ENCODE measurements at regions not wholly inside any gene's neighbourhood (a gene's known extent, or its start where the extent isn't known, plus 50 kb on each side); places are given as distances from the start of the nearest gene placed in this dataset.
"Not testable (repeated sequence)": the region's sequence is repeated elsewhere in the genome, so short reads cannot be mapped to it uniquely, and the experiment has no call there.

DNA sequence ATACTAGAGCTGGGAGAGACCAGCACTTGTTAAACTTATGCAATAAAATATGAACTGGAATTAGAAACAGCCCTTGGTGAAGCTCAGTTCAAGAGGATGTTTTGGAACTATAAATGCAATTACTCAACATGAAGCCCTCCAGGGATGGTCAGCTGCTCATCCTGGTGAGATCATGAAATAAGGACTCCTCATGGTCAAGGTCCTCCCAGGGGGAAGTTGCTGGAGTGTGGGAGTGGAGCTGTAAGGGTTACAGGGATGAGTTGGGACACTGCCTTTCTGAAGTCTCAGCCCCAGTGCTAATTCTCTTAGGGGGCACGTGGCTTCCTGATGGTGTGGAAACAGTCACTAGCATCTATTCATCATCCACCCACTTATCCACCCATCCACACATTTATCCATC, 301.7 kb upstream of the SFSWAP start:
- H3K36me3 Mint-ChIP-seq (ENCODE audit: low read depth) = no peaks in the 10 kb centered on the region

DNA sequence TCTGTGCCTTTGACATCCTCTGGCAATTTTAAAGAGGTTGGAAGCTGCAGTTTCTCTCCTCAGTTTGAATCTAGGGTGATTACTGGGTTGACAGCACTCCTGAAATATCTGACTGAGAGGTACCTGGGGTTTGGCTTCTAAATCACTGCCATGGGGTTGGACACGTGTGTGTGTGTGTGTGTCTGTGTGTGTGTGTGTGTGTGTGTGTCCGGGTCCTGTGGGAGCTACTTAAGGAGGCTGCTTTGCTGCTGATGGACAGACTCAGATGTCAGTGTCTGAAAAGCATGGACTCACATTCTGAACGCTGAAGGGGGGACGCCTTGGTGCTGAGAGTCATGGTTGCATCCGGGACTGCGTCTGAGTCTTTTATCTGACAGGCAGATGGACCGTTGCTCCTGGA, 299.1 kb upstream of the SFSWAP start:
- H3K36me3 ChIP-seq (ENCODE audit: insufficient read depth, low read length); ATAC-seq (ENCODE audit: poor library complexity); H3K9me3 Mint-ChIP-seq; H3K4me1 Mint-ChIP-seq (ENCODE audit: low read depth); H3K4me1 ChIP-seq (ENCODE audit: insufficient read depth, low read length); H3K9me3 ChIP-seq (ENCODE audit: control insufficient read depth in 1 of 2, insufficient read depth in 1 of 2, low read length in 2 of 2); H3K27ac ChIP-seq (ENCODE audit: low read depth in 1 of 2, low read length in 2 of 2); CTCF ChIA-PET; H3K4me3 ChIP-seq (ENCODE audit: low read length); intact Hi-C loops (cut with DNase I, micrococcal nuclease); H3K27me3 ChIP-seq (ENCODE audit: control insufficient read depth in 1 of 2, insufficient read depth in 2 of 2, low read length in 2 of 2); H3K27me3 Mint-ChIP-seq; H3K27ac Mint-ChIP-seq; POLR2A ChIA-PET; H3K4me3 Mint-ChIP-seq; H3K36me3 Mint-ChIP-seq (ENCODE audit: low read depth); DNase-seq: not testable (repeated sequence)

More for the DNA sequence above, 301.7 kb upstream of the SFSWAP start:
- intact Hi-C loops (cut with DNase I, micrococcal nuclease) = no loop called here
- Mint-ChIP-seq H3K27ac (no peak overlapping the region), H3K4me3 (no peak overlapping the region), H3K27me3 (no peaks in the 10 kb centered on the region), H3K9me3 (no peaks in the 10 kb centered on the region), H3K4me1 (ENCODE audit: low read depth) (no peaks in the 10 kb centered on the region)
- DNase-seq (no peak), ATAC-seq (ENCODE audit: poor library complexity) (no peak)
- H3K27ac ChIP-seq (ENCODE audit: low read depth in 1 of 2, low read length in 2 of 2) = no peak overlapping the region
- POLR2A ChIA-PET = no interaction called here
- H3K9me3 ChIP-seq (ENCODE audit: control insufficient read depth in 1 of 2, insufficient read depth in 1 of 2, low read length in 2 of 2) = no peaks in the 10 kb centered on the region
- TF ChIP-seq, protein P1, sequence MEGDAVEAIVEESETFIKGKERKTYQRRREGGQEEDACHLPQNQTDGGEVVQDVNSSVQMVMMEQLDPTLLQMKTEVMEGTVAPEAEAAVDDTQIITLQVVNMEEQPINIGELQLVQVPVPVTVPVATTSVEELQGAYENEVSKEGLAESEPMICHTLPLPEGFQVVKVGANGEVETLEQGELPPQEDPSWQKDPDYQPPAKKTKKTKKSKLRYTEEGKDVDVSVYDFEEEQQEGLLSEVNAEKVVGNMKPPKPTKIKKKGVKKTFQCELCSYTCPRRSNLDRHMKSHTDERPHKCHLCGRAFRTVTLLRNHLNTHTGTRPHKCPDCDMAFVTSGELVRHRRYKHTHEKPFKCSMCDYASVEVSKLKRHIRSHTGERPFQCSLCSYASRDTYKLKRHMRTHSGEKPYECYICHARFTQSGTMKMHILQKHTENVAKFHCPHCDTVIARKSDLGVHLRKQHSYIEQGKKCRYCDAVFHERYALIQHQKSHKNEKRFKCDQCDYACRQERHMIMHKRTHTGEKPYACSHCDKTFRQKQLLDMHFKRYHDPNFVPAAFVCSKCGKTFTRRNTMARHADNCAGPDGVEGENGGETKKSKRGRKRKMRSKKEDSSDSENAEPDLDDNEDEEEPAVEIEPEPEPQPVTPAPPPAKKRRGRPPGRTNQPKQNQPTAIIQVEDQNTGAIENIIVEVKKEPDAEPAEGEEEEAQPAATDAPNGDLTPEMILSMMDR (IDR thresholded peaks at IDR 0.05) = no peak
- H3K4me1 ChIP-seq (ENCODE audit: insufficient read depth, low read length) = no peaks in the 10 kb centered on the region
- CTCF ChIA-PET = no interaction called here
- H3K36me3 ChIP-seq (ENCODE audit: insufficient read depth, low read length) = no peaks in the 10 kb centered on the region
- H3K4me3 ChIP-seq (ENCODE audit: low read length) = no peak overlapping the region
- no peaks in the 10 kb centered on the region for H3K27me3 ChIP-seq (ENCODE audit: control insufficient read depth in 1 of 2, insufficient read depth in 2 of 2, low read length in 2 of 2)

DNA sequence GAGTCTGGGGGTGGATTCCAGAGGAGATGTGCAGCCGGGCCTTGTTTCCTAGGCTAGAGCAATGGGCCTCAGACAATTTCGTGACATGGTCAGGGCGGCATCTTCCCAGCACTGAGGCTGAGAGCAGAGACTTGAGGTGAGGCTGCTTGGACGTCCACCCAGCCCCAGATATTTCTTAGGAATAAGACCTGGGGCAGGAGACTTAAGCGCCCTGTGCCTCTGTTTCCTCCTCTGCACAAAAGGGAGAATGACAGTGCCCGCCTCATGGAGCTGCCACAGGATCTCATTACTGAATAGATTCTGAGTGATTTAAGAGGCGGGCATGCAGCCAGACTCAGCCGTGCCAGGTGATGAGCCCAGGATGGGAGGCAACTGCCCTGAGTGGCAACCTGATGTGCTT, 297.9 kb upstream of the SFSWAP start:
- Mint-ChIP-seq H3K27ac (no peak overlapping the region), H3K36me3 (ENCODE audit: low read depth) (no peaks in the 10 kb centered on the region), H3K4me1 (ENCODE audit: low read depth) (no peaks in the 10 kb centered on the region), H3K27me3 (no peaks in the 10 kb centered on the region), H3K9me3 (no peaks in the 10 kb centered on the region), H3K4me3 (no peak overlapping the region)
- TF ChIP-seq, protein P1 (IDR thresholded peaks at IDR 0.05) = no peak
- Histone ChIP-seq H3K9me3 (ENCODE audit: control insufficient read depth in 1 of 2, insufficient read depth in 1 of 2, low read length in 2 of 2) (no peaks in the 10 kb centered on the region), H3K27me3 (ENCODE audit: control insufficient read depth in 1 of 2, insufficient read depth in 2 of 2, low read length in 2 of 2) (no peaks in the 10 kb centered on the region), H3K27ac (ENCODE audit: low read depth in 1 of 2, low read length in 2 of 2) (no peak overlapping the region), H3K4me3 (ENCODE audit: low read length) (no peak overlapping the region), H3K4me1 (ENCODE audit: insufficient read depth, low read length) (no peaks in the 10 kb centered on the region), H3K36me3 (ENCODE audit: insufficient read depth, low read length) (no peaks in the 10 kb centered on the region)
- no peak for ATAC-seq (ENCODE audit: poor library complexity)
- ChIA-PET POLR2A (no interaction called here), CTCF (no interaction called here)
- DNase-seq = no peak
- intact Hi-C loops (cut with DNase I, micrococcal nuclease) = no loop called here

DNA sequence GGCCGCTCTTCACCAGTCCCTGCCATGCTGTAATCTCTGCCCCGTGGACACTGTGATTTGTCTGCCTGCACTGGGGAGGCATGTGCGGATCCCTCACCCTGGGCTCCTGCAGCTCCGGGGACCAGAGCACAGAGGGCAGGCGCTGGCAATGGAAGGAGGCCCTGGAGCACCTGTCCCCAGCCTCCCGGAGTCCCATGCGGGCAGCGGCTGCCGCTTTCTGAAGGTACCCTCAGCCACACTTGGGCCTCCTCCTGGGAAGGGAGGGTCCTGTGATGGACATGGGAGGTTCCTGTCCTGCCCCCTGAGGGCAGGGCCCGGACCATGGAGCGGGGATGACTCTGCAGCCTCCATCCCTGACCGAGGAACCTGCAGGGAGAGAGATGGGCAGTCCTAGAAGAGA, 297.4 kb upstream of the SFSWAP start:
- no peaks in the 10 kb centered on the region for H3K36me3 ChIP-seq (ENCODE audit: insufficient read depth, low read length)
- H3K27me3 ChIP-seq (ENCODE audit: control insufficient read depth in 1 of 2, insufficient read depth in 2 of 2, low read length in 2 of 2) = no peaks in the 10 kb centered on the region
- ChIA-PET CTCF (no interaction called here), POLR2A (no interaction called here)
- ATAC-seq (ENCODE audit: poor library complexity) (no peak), DNase-seq (no peak)
- Mint-ChIP-seq H3K27me3 (no peaks in the 10 kb centered on the region), H3K4me3 (no peak overlapping the region), H3K4me1 (ENCODE audit: low read depth) (no peaks in the 10 kb centered on the region), H3K9me3 (no peaks in the 10 kb centered on the region), H3K27ac (no peak overlapping the region), H3K36me3 (ENCODE audit: low read depth) (no peaks in the 10 kb centered on the region)
- intact Hi-C loops (cut with DNase I, micrococcal nuclease) = no loop called here
- no peak overlapping the region for H3K4me3 ChIP-seq (ENCODE audit: low read length)
- H3K4me1 ChIP-seq (ENCODE audit: insufficient read depth, low read length) = no peaks in the 10 kb centered on the region
- TF ChIP-seq, protein P1 (IDR thresholded peaks at IDR 0.05) = no peak
- H3K9me3 ChIP-seq (ENCODE audit: control insufficient read depth in 1 of 2, insufficient read depth in 1 of 2, low read length in 2 of 2) = no peaks in the 10 kb centered on the region
- no peak overlapping the region for H3K27ac ChIP-seq (ENCODE audit: low read depth in 1 of 2, low read length in 2 of 2)

DNA sequence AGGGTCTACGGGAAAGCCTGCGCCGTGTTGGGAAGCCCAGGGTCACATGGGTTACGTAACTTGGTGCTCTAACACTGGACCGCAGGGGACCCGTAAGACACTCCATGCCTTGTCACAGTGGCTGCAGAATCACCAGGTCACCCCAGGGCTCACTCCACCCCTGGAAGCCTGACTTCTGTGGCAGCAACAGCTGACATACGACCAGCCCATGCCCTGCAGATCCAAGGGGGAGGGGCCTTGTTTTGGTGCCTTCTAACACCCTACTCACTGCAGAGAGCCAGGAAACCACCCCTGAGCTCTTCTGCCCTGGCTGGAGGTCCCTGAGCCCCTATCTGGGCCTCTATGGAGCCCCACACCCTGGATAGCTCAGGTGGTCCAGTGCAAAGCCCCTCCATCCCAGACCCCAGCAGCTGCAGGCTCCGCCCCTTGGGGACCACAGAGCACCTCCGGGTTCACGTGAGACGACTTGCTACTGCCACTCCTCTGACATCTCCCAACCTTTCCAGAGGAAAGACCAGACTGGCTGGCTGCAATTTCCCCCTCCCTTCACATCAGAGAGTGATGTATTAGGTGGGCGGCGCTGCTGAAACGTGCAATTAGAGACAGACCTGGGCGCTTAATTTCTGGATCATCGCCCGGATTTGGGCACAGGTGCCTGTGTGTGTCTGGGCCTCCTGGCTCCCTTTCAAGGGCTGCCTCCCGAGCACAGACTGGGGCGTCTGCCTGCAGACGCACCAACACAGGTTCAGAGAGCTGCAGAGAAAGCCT, 296.6 kb upstream of the SFSWAP start:
- H3K4me1 ChIP-seq (ENCODE audit: insufficient read depth, low read length); H3K27me3 Mint-ChIP-seq; H3K4me1 Mint-ChIP-seq (ENCODE audit: low read depth); H3K36me3 Mint-ChIP-seq (ENCODE audit: low read depth); H3K36me3 ChIP-seq (ENCODE audit: insufficient read depth, low read length); H3K27me3 ChIP-seq (ENCODE audit: control insufficient read depth in 1 of 2, insufficient read depth in 2 of 2, low read length in 2 of 2); H3K27ac ChIP-seq (ENCODE audit: low read depth in 1 of 2, low read length in 2 of 2); H3K4me3 Mint-ChIP-seq; DNase-seq; ATAC-seq (ENCODE audit: poor library complexity); H3K4me3 ChIP-seq (ENCODE audit: low read length); H3K9me3 Mint-ChIP-seq; H3K27ac Mint-ChIP-seq; POLR2A ChIA-PET; intact Hi-C loops (cut with DNase I, micrococcal nuclease); CTCF ChIA-PET; H3K9me3 ChIP-seq (ENCODE audit: control insufficient read depth in 1 of 2, insufficient read depth in 1 of 2, low read length in 2 of 2): not testable (repeated sequence)
